ENCODE measurements at regions not wholly inside any gene's neighbourhood (a gene's known extent, or its start where the extent isn't known, plus 50 kb on each side); places are given as distances from the start of the nearest gene placed in this dataset.
A peak's percentile ranks its signal among the peaks of the same experiment; 100 is the strongest.

DNA sequence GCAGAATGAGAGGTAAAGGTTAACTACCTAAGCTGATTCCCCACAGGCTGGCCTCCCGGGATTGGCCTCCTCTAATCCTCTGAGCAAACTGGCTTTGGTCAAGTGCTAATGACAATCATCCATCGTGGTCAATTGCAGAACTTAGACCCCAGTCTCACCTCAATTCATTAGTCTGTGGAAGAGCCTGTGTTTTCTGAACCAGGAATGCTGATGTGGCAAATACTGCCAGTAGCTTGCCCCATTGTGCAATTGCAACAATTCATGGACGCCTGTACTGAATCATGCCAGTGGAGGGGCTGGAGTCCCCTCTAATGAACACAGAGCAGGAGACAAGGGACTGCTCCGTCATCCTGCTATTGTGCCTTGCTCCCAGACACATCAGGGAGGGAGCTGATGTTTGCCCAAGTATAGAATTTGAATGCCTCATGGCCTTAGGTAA is 1256.5 kb downstream of the EFNB2 start:
- Histone ChIP-seq H3K27me3 (no peaks in the 10 kb centered on the region), H4K20me1 (ENCODE audit: insufficient read depth, poor library complexity, severe bottlenecking) (no peaks in the 10 kb centered on the region), H3K4me2 (peak overlapping the region; percentile 12), H3K79me2 (no peaks in the 10 kb centered on the region), H3K4me1 (ENCODE audit: insufficient read depth) (no peaks in the 10 kb centered on the region), H3K9me2 (replicated peaks; ENCODE audit: insufficient read depth) (no peaks in the 10 kb centered on the region), H3K4me3 (no peak overlapping the region), H3K27ac (peak overlapping the region; percentile 25), H2AFZ (peak overlapping the region; percentile 16), H3K9me3 (ENCODE audit: low read depth) (no peaks in the 10 kb centered on the region), H3K36me3 (replicated peaks; ENCODE audit: insufficient read depth, low read depth) (no peaks in the 10 kb centered on the region)
- DNase-seq (ENCODE audit: low spot score): peak; percentile 34
- no peak for TF ChIP-seq EZH2phosphoT487 (IDR thresholded peaks at IDR 0.05; ENCODE audit: low read depth, severe bottlenecking, unreplicated experiment)
- TF ChIP-seq, protein P1, sequence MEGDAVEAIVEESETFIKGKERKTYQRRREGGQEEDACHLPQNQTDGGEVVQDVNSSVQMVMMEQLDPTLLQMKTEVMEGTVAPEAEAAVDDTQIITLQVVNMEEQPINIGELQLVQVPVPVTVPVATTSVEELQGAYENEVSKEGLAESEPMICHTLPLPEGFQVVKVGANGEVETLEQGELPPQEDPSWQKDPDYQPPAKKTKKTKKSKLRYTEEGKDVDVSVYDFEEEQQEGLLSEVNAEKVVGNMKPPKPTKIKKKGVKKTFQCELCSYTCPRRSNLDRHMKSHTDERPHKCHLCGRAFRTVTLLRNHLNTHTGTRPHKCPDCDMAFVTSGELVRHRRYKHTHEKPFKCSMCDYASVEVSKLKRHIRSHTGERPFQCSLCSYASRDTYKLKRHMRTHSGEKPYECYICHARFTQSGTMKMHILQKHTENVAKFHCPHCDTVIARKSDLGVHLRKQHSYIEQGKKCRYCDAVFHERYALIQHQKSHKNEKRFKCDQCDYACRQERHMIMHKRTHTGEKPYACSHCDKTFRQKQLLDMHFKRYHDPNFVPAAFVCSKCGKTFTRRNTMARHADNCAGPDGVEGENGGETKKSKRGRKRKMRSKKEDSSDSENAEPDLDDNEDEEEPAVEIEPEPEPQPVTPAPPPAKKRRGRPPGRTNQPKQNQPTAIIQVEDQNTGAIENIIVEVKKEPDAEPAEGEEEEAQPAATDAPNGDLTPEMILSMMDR (IDR thresholded peaks at IDR 0.05; ENCODE audit: poor library complexity): no peak
- no peak for TF ChIP-seq EZH2 (IDR thresholded peaks at IDR 0.05; ENCODE audit: borderline replicate concordance)
- 32% methylated on average over 4 of the region's 4 CpGs for WGBS (ENCODE audit: low lambda C conversion rate, missing lambda C conversion rate)

DNA sequence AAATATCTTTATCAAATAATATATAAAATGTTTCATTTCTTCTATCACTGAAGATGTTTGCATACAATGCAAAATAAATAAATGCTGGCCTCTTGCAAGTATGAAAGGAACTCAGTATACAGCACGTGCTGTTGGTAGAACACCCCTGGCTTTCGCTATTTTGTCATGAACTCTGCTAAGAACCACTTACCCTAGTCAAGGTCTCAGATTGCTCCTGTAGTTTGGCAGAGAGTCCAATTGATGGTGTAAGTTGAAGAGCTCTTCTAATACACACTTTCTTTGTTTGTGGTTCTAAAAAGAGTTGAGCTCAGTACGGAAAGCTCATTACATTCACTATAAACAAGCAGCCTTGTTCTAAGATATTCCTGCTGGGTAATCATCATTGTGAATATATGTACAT is 1258.9 kb downstream of the EFNB2 start:
- H3K79me2 ChIP-seq: no peaks in the 10 kb centered on the region
- H3K4me1 ChIP-seq (ENCODE audit: insufficient read depth): no peaks in the 10 kb centered on the region
- no peaks in the 10 kb centered on the region for H3K27me3 ChIP-seq
- DNase-seq (ENCODE audit: low spot score): no peak
- TF ChIP-seq, protein P1 (IDR thresholded peaks at IDR 0.05; ENCODE audit: poor library complexity): no peak
- no peak for TF ChIP-seq EZH2 (IDR thresholded peaks at IDR 0.05; ENCODE audit: borderline replicate concordance)
- no peak for TF ChIP-seq EZH2phosphoT487 (IDR thresholded peaks at IDR 0.05; ENCODE audit: low read depth, severe bottlenecking, unreplicated experiment)
- WGBS (ENCODE audit: low lambda C conversion rate, missing lambda C conversion rate): 93% methylated on average over 3 of the region's 3 CpGs
- no peaks in the 10 kb centered on the region for H3K9me2 ChIP-seq (replicated peaks; ENCODE audit: insufficient read depth)
- H2AFZ ChIP-seq: no peak overlapping the region
- H3K4me3 ChIP-seq: no peak overlapping the region
- H3K36me3 ChIP-seq (replicated peaks; ENCODE audit: insufficient read depth, low read depth): no peaks in the 10 kb centered on the region
- H3K9me3 ChIP-seq (ENCODE audit: low read depth): no peaks in the 10 kb centered on the region
- no peak overlapping the region for H3K27ac ChIP-seq
- H4K20me1 ChIP-seq (ENCODE audit: insufficient read depth, poor library complexity, severe bottlenecking): no peaks in the 10 kb centered on the region
- no peak overlapping the region for H3K4me2 ChIP-seq

DNA sequence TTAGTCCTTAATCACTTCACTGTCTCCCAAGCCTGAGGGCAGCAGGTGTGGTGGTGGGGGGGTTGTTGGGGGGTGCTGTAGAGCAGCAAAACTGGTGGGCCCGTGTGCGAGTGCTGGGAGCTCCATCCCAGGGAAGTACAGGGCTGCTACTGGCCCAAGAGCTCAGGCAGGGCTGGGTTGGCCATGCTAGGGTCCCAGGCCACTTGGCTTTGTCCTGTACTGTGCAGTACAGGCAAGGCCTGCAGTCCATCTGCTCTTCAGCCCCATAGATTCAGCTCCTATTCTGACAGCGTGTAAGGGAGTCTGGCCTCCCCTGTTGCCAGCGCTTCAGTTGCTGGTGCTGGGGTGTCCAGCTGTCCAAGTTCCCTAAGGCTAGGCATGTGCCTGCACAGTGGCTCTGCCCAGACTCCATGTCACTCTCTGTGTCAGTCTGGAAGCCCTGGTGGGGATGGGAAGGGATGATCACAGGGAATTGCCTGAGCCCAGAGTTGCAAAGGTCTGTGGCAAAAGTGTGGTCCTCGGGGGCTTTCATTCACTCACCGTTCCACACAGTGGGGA is 1261.7 kb downstream of the EFNB2 start:
- 95% methylated on average over 6 of the region's 6 CpGs for WGBS (ENCODE audit: low lambda C conversion rate, missing lambda C conversion rate)
- Histone ChIP-seq H3K36me3 (replicated peaks; ENCODE audit: insufficient read depth, low read depth) (no peaks in the 10 kb centered on the region), H3K4me2 (no peak overlapping the region), H3K9me3 (ENCODE audit: low read depth) (no peaks in the 10 kb centered on the region), H2AFZ (no peak overlapping the region), H4K20me1 (ENCODE audit: insufficient read depth, poor library complexity, severe bottlenecking) (no peaks in the 10 kb centered on the region), H3K27me3 (no peaks in the 10 kb centered on the region), H3K27ac (no peak overlapping the region), H3K79me2 (no peaks in the 10 kb centered on the region), H3K9me2 (replicated peaks; ENCODE audit: insufficient read depth) (no peaks in the 10 kb centered on the region), H3K4me3 (no peak overlapping the region), H3K4me1 (ENCODE audit: insufficient read depth) (no peaks in the 10 kb centered on the region)
- DNase-seq (ENCODE audit: low spot score): no peak
- TF ChIP-seq, protein P1 (IDR thresholded peaks at IDR 0.05; ENCODE audit: poor library complexity): no peak
- no peak for TF ChIP-seq EZH2 (IDR thresholded peaks at IDR 0.05; ENCODE audit: borderline replicate concordance)
- TF ChIP-seq EZH2phosphoT487 (IDR thresholded peaks at IDR 0.05; ENCODE audit: low read depth, severe bottlenecking, unreplicated experiment): no peak

All from hepatocyte (in vitro differentiated cells).